ENCODE measurements at regions not wholly inside any gene's neighbourhood (a gene's known extent, or its start where the extent isn't known, plus 50 kb on each side); places are given as distances from the start of the nearest gene placed in this dataset.

- TF ChIP-seq CTCF (IDR thresholded peaks at IDR 0.05; ENCODE audit: low read depth, low read length), result no peak
- DNase-seq (ENCODE audit: low read depth in 2 of 2), result peak in 1 of 2 donors; percentile 62
Measured at GRCh38 chr4:106671716-106672115, 303.1 kb upstream of the GIMD1 start.

GRCh38 chr4:106670976-106671375 is 302.4 kb upstream of the GIMD1 start:
- DNase-seq (ENCODE audit: low read depth in 2 of 2), result no peak
- H3K4me3 ChIP-seq (replicated peaks in 1 of 2; ENCODE audit: low read depth in 2 of 2, low read length in 2 of 2), result no peak overlapping the region
- no peak for TF ChIP-seq CTCF (IDR thresholded peaks at IDR 0.05; ENCODE audit: low read depth, low read length)

More at GRCh38 chr4:106671716-106672115, 303.1 kb upstream of the GIMD1 start:
- H3K4me3 ChIP-seq (replicated peaks in 1 of 2; ENCODE audit: low read depth in 2 of 2, low read length in 2 of 2), result no peak overlapping the region

- TF ChIP-seq CTCF (IDR thresholded peaks at IDR 0.05; ENCODE audit: low read depth, low read length), result no peak
- peak; percentile 24 to 89 for DNase-seq (ENCODE audit: low read depth in 2 of 2)
- H3K4me3 ChIP-seq (replicated peaks in 1 of 2; ENCODE audit: low read depth in 2 of 2, low read length in 2 of 2), result no peak overlapping the region
Measured at GRCh38 chr4:106659371-106659770, 290.8 kb upstream of the GIMD1 start.

GRCh38 chr4:106652095-106652494 is 283.5 kb upstream of the GIMD1 start:
- TF ChIP-seq CTCF (IDR thresholded peaks at IDR 0.05; ENCODE audit: low read depth, low read length), result no peak
- no peak for DNase-seq (ENCODE audit: low read depth in 2 of 2)
- no peak overlapping the region for H3K4me3 ChIP-seq (replicated peaks in 1 of 2; ENCODE audit: low read depth in 2 of 2, low read length in 2 of 2)

GRCh38 chr4:106650701-106651100 is 282.1 kb upstream of the GIMD1 start:
- TF ChIP-seq CTCF (IDR thresholded peaks at IDR 0.05; ENCODE audit: low read depth, low read length), result no peak
- H3K4me3 ChIP-seq (replicated peaks in 1 of 2; ENCODE audit: low read depth in 2 of 2, low read length in 2 of 2), result no peak overlapping the region
- no peak for DNase-seq (ENCODE audit: low read depth in 2 of 2)

- no peak for DNase-seq (ENCODE audit: low read depth in 2 of 2)
- no peak for TF ChIP-seq CTCF (IDR thresholded peaks at IDR 0.05; ENCODE audit: low read depth, low read length)
- H3K4me3 ChIP-seq (replicated peaks in 1 of 2; ENCODE audit: low read depth in 2 of 2, low read length in 2 of 2), result no peak overlapping the region
Measured at GRCh38 chr4:106647451-106647850, 278.9 kb upstream of the GIMD1 start.

GRCh38 chr4:106629268-106629625 is 260.7 kb upstream of the GIMD1 start:
- no peak overlapping the region for H3K4me3 ChIP-seq (replicated peaks in 1 of 2; ENCODE audit: low read depth in 2 of 2, low read length in 2 of 2)
- DNase-seq (ENCODE audit: low read depth in 2 of 2), result no peak
- TF ChIP-seq CTCF (IDR thresholded peaks at IDR 0.05; ENCODE audit: low read depth, low read length), result no peak

Data from cardiac fibroblast (primary cell).